CD8-positive, alpha-beta memory T cell (primary cell): ENCODE measurements at regions not wholly inside any gene's neighbourhood (a gene's known extent, or its start where the extent isn't known, plus 50 kb on each side); places are given as distances from the start of the nearest gene placed in this dataset.
A peak's percentile ranks its signal among the peaks of the same experiment; 100 is the strongest.

ENCODE experiments used
- CTCF ChIA-PET: fragments of 350-600 bp; sonication (Branson Sonifier 250); formaldehyde crosslinking; loops from one replicate; lab custom pipeline; 2021; ENCODE audit warnings: antibody characterized with exemption; lab: Charles Lee
- POLR2A ChIA-PET: fragments of 350-600 bp; sonication (Branson Sonifier 250); formaldehyde crosslinking; loops from one replicate; lab custom pipeline; 2021; ENCODE audit warnings: antibody characterized with exemption; lab: Charles Lee
- DNase-seq, 5 donors: peaks; one replicate each; pipeline versions ENCODE4 v3.0.0 to v3.0.0-alpha.2; 2020 to 2022; ENCODE audit warnings: mixed read lengths in 1 of 5
- H3K27ac ChIP-seq: one replicate; pipeline ENCODE4 v1.7.0; 2013; ENCODE audit warnings: low read depth, mild to moderate bottlenecking, low read length, moderate library complexity
- H3K27me3 ChIP-seq: 2 replicates; pipeline ENCODE4 v1.7.0; 2013; ENCODE audit warnings: low read length, mild to moderate bottlenecking; ENCODE audit not compliant: insufficient read depth, poor library complexity, severe bottlenecking
- H3K36me3 ChIP-seq: 2 replicates; pipeline ENCODE4 v1.7.0; 2013; ENCODE audit warnings: mild to moderate bottlenecking, low read length, moderate library complexity; ENCODE audit not compliant: insufficient read depth
- H3K4me1 ChIP-seq: 2 replicates; pipeline ENCODE4 v1.7.0; 2013; ENCODE audit warnings: mild to moderate bottlenecking, low read length, moderate library complexity; ENCODE audit not compliant: insufficient read depth
- H3K4me3 ChIP-seq: 2 replicates; pipeline ENCODE4 v1.7.0; 2013; ENCODE audit warnings: mild to moderate bottlenecking, low read length
- H3K9me3 ChIP-seq: 2 replicates; pipeline ENCODE4 v1.7.0; 2013; ENCODE audit warnings: mild to moderate bottlenecking, low read length
- H3K27ac Mint-ChIP-seq, 8 donors: one replicate each; pipeline ENCODE4 v1.8.0; 2020 to 2021; ENCODE audit warnings: mixed read lengths in 8 of 8, mild to moderate bottlenecking in 6 of 8, inconsistent platforms in 3 of 8, moderate library complexity in 3 of 8
- H3K27me3 Mint-ChIP-seq, 2 donors: one replicate each; pipeline ENCODE4 v1.8.0; 2020 to 2021; ENCODE audit warnings: mixed read lengths in 2 of 2, mild to moderate bottlenecking in 1 of 2, moderate library complexity in 1 of 2
- H3K36me3 Mint-ChIP-seq, 3 donors: one replicate each; pipeline ENCODE4 v1.8.0; 2020 to 2021; ENCODE audit warnings: mixed read lengths in 3 of 3, inconsistent platforms in 1 of 3, mild to moderate bottlenecking in 1 of 3
- H3K4me1 Mint-ChIP-seq, 3 donors: one replicate each; pipeline ENCODE4 v1.8.0; 2020 to 2021; ENCODE audit warnings: mixed read lengths in 3 of 3, inconsistent platforms in 1 of 3, mild to moderate bottlenecking in 1 of 3
- H3K4me3 Mint-ChIP-seq, 7 donors: one replicate each; pipeline ENCODE4 v1.8.0; 2020 to 2021; ENCODE audit warnings: mixed read lengths in 7 of 7, mild to moderate bottlenecking in 6 of 7, moderate library complexity in 4 of 7, inconsistent platforms in 2 of 7
- H3K9me3 Mint-ChIP-seq, 5 donors: one replicate each; pipeline ENCODE4 v1.8.0; 2020 to 2022; ENCODE audit warnings: mixed read lengths in 5 of 5, mild to moderate bottlenecking in 3 of 5, moderate library complexity in 2 of 5, inconsistent platforms in 1 of 5

- Mint-ChIP-seq H3K36me3 (no peaks in the 10 kb centered on the region), H3K27me3 (peaks cover 6 to 20% of the 10 kb centered on the region in 2 donors), H3K27ac (no peak overlapping the region), H3K4me1 (peaks cover 14 to 26% (median 22%) of the 10 kb centered on the region in 3 donors), H3K4me3 (no peak overlapping the region), H3K9me3 (no peaks in the 10 kb centered on the region)
- DNase-seq = no peak
- Histone ChIP-seq H3K27ac (no peak overlapping the region), H3K36me3 (no peaks in the 10 kb centered on the region), H3K27me3 (peaks cover 4% of the 10 kb centered on the region), H3K4me1 (no peaks in the 10 kb centered on the region), H3K9me3 (no peaks in the 10 kb centered on the region), H3K4me3 (no peak overlapping the region)
- POLR2A ChIA-PET = no interaction called here
- CTCF ChIA-PET = no interaction called here
These were observed 97.2 kb downstream of the TRIM36 start for GRCh38 chr5:115072266-115073064.

- Mint-ChIP-seq H3K4me1 (peaks cover 14 to 26% (median 22%) of the 10 kb centered on the region in 3 donors), H3K4me3 (no peak overlapping the region), H3K36me3 (no peaks in the 10 kb centered on the region), H3K9me3 (no peaks in the 10 kb centered on the region), H3K27me3 (peaks cover 7 to 20% of the 10 kb centered on the region in 2 donors), H3K27ac (peak overlapping the region in 1 of 8 donors; percentile 69)
- POLR2A ChIA-PET = no interaction called here
- Histone ChIP-seq H3K27me3 (peaks cover 4% of the 10 kb centered on the region), H3K36me3 (no peaks in the 10 kb centered on the region), H3K27ac (no peak overlapping the region), H3K4me3 (no peak overlapping the region), H3K4me1 (no peaks in the 10 kb centered on the region), H3K9me3 (no peaks in the 10 kb centered on the region)
- CTCF ChIA-PET = no interaction called here
- DNase-seq = no peak
These were observed 99.0 kb downstream of the TRIM36 start for GRCh38 chr5:115070737-115071136.

- Mint-ChIP-seq H3K9me3 (no peaks in the 10 kb centered on the region), H3K27ac (peak overlapping the region in 2 of 8 donors; percentile 24 to 85), H3K27me3 (peaks cover 8 to 20% of the 10 kb centered on the region in 2 donors), H3K4me1 (peaks cover 14 to 26% (median 22%) of the 10 kb centered on the region in 3 donors), H3K4me3 (peak overlapping the region in 4 of 7 donors; percentile 29 to 69 (median 62)), H3K36me3 (no peaks in the 10 kb centered on the region)
- no peak for DNase-seq
- Histone ChIP-seq H3K4me1 (no peaks in the 10 kb centered on the region), H3K9me3 (no peaks in the 10 kb centered on the region), H3K27ac (no peak overlapping the region), H3K27me3 (peaks cover 4% of the 10 kb centered on the region), H3K36me3 (no peaks in the 10 kb centered on the region), H3K4me3 (no peak overlapping the region)
- ChIA-PET CTCF (no interaction called here), POLR2A (no interaction called here)
These were observed 100.4 kb downstream of the TRIM36 start for GRCh38 chr5:115069087-115069968.

GRCh38 chr5:115068239-115069086 is 101.2 kb downstream of the TRIM36 start:
- Histone ChIP-seq H3K4me1 (no peaks in the 10 kb centered on the region), H3K27me3 (peaks cover 4% of the 10 kb centered on the region), H3K36me3 (no peaks in the 10 kb centered on the region), H3K4me3 (no peak overlapping the region), H3K27ac (peak overlapping the region; percentile 39), H3K9me3 (no peaks in the 10 kb centered on the region)
- Mint-ChIP-seq H3K27ac (peak overlapping the region in 6 of 8 donors; percentile 20 to 85 (median 50)), H3K4me1 (peaks cover 14 to 26% (median 22%) of the 10 kb centered on the region in 3 donors), H3K27me3 (peaks cover 8 to 20% of the 10 kb centered on the region in 2 donors), H3K4me3 (peak overlapping the region; percentile 42 to 69 (median 60)), H3K9me3 (no peaks in the 10 kb centered on the region), H3K36me3 (no peaks in the 10 kb centered on the region)
- POLR2A ChIA-PET = no interaction called here
- DNase-seq = peak in 3 of 5 donors; percentile 15 to 51 (median 18)
- CTCF ChIA-PET = no interaction called here

- H3K27me3 ChIP-seq = no peaks in the 10 kb centered on the region
- no peaks in the 10 kb centered on the region for H3K36me3 Mint-ChIP-seq
- no peak overlapping the region for H3K4me3 ChIP-seq
- no peak overlapping the region for H3K4me3 Mint-ChIP-seq
- H3K27ac ChIP-seq = no peak overlapping the region
- H3K4me1 ChIP-seq = no peaks in the 10 kb centered on the region
- no peaks in the 10 kb centered on the region for H3K9me3 Mint-ChIP-seq
- H3K9me3 ChIP-seq = no peaks in the 10 kb centered on the region
- H3K4me1 Mint-ChIP-seq = peaks cover 9 to 17% (median 17%) of the 10 kb centered on the region in 3 donors
- ChIA-PET CTCF (no interaction called here), POLR2A (no interaction called here)
- peaks cover 3 to 6% of the 10 kb centered on the region in 2 donors for H3K27me3 Mint-ChIP-seq
- H3K36me3 ChIP-seq = no peaks in the 10 kb centered on the region
- peak overlapping the region in 1 of 8 donors; percentile 70 for H3K27ac Mint-ChIP-seq
- DNase-seq = no peak
These were observed 105.3 kb downstream of the TRIM36 start for GRCh38 chr5:115064380-115064779.

- no peaks in the 10 kb centered on the region for H3K27me3 ChIP-seq
- no peak overlapping the region for H3K27ac ChIP-seq
- Mint-ChIP-seq H3K27ac (no peak overlapping the region), H3K9me3 (peaks cover 0 to 6% (median 0%) of the 10 kb centered on the region in 5 donors), H3K4me1 (no peaks in the 10 kb centered on the region), H3K4me3 (no peak overlapping the region), H3K27me3 (peaks cover 7 to 8% of the 10 kb centered on the region in 2 donors), H3K36me3 (peaks cover 0 to 1% (median 0%) of the 10 kb centered on the region in 3 donors)
- no peak for DNase-seq
- no peaks in the 10 kb centered on the region for H3K36me3 ChIP-seq
- H3K4me1 ChIP-seq = no peaks in the 10 kb centered on the region
- H3K4me3 ChIP-seq = no peak overlapping the region
- ChIA-PET CTCF (no interaction called here), POLR2A (no interaction called here)
- no peaks in the 10 kb centered on the region for H3K9me3 ChIP-seq
These were observed 115.2 kb downstream of the TRIM36 start for GRCh38 chr5:115054387-115054951.

- peak overlapping the region in 1 of 8 donors; percentile 33 for H3K27ac Mint-ChIP-seq
- H3K27me3 ChIP-seq = no peaks in the 10 kb centered on the region
- H3K4me3 Mint-ChIP-seq = no peak overlapping the region
These were observed 116.8 kb downstream of the TRIM36 start for GRCh38 chr5:115052948-115053347.

More at GRCh38 chr5:115052948-115053347, 116.8 kb downstream of the TRIM36 start:
- DNase-seq = no peak
- Histone ChIP-seq H3K4me1 (no peaks in the 10 kb centered on the region), H3K36me3 (no peaks in the 10 kb centered on the region), H3K4me3 (no peak overlapping the region), H3K27ac (no peak overlapping the region), H3K9me3 (no peaks in the 10 kb centered on the region)
- Mint-ChIP-seq H3K4me1 (no peaks in the 10 kb centered on the region), H3K27me3 (peaks cover 1 to 7% of the 10 kb centered on the region in 2 donors), H3K36me3 (peaks cover 0 to 1% (median 0%) of the 10 kb centered on the region in 3 donors), H3K9me3 (peaks cover 0 to 2% (median 0%) of the 10 kb centered on the region in 5 donors)
- ChIA-PET POLR2A (no interaction called here), CTCF (no interaction called here)
